MM.1S (cell line): ENCODE measurements at regions not wholly inside any gene's neighbourhood (a gene's known extent, or its start where the extent isn't known, plus 50 kb on each side); places are given as distances from the start of the nearest gene placed in this dataset.

ENCODE experiments used
- DNase-seq: peaks from one replicate; pipeline ENCODE4 v3.0.0-alpha.2; 2015
- H2AFZ ChIP-seq: fragments of 300-600 bp; sonication (generic); 2 replicates; pipeline ENCODE4 v1.6.0; 2016; ENCODE audit warnings: antibody characterized with exemption, low read length
- H3F3A ChIP-seq: fragments of 300-600 bp; sonication (generic); 2 replicates; pipeline ENCODE4 v1.6.1; 2016; ENCODE audit warnings: mild to moderate bottlenecking, antibody characterized with exemption, low read length, moderate library complexity, mixed read lengths; ENCODE audit not compliant: insufficient read depth
- H3K27ac ChIP-seq: fragments of 300-600 bp; sonication (generic); 2 replicates; pipeline ENCODE4 v1.5.1; 2016; ENCODE audit warnings: mild to moderate bottlenecking, low read length
- H3K27me3 ChIP-seq: fragments of 300-600 bp; sonication (generic); replicated peaks from 2 replicates; pipeline ENCODE4 v1.6.0; 2016; ENCODE audit warnings: low read length; ENCODE audit not compliant: insufficient read depth
- H3K36me3 ChIP-seq: fragments of 300-600 bp; sonication (generic); replicated peaks from 2 replicates; pipeline ENCODE4 v1.6.1; 2016; ENCODE audit warnings: mild to moderate bottlenecking, low read length, mixed read lengths; ENCODE audit not compliant: insufficient read depth
- H3K4me1 ChIP-seq: fragments of 300-600 bp; sonication (generic); 2 replicates; pipeline ENCODE4 v1.6.1; 2016; ENCODE audit warnings: low read length, mixed read lengths
- H3K4me2 ChIP-seq: fragments of 300-600 bp; sonication (generic); 2 replicates; pipeline ENCODE4 v1.6.0; 2016; ENCODE audit warnings: low read depth, low read length
- H3K4me3 ChIP-seq: fragments of 300-600 bp; sonication (generic); 2 replicates; pipeline ENCODE4 v1.5.1; 2016; ENCODE audit warnings: low read length, mixed read lengths
- H3K79me2 ChIP-seq: fragments of 300-600 bp; sonication (generic); 2 replicates; pipeline ENCODE4 v1.6.1; 2016; ENCODE audit warnings: mixed run types, low read length, mixed read lengths
- H3K9ac ChIP-seq: fragments of 300-600 bp; sonication (generic); 2 replicates; pipeline ENCODE4 v1.6.1; 2016; ENCODE audit warnings: low read length, mixed read lengths
- H3K9me2 ChIP-seq: fragments of 300-600 bp; sonication (generic); replicated peaks from 2 replicates; pipeline ENCODE4 v1.6.1; 2016; ENCODE audit warnings: mild to moderate bottlenecking, low read length, mixed read lengths; ENCODE audit not compliant: insufficient read depth
- H3K9me3 ChIP-seq: fragments of 300-600 bp; sonication (generic); replicated peaks from 2 replicates; pipeline ENCODE4 v1.6.1; 2016; ENCODE audit warnings: mild to moderate bottlenecking, low read length, mixed read lengths; ENCODE audit not compliant: insufficient read depth
- H4K20me1 ChIP-seq: fragments of 300-600 bp; sonication (generic); 2 replicates; pipeline ENCODE4 v1.6.1; 2016; ENCODE audit warnings: mild to moderate bottlenecking, low read length, moderate library complexity, mixed read lengths; ENCODE audit not compliant: insufficient read depth
- EZH2 ChIP-seq: fragments of 300-600 bp; sonication (generic); optimal IDR thresholded peaks from 2 replicates; pipeline ENCODE3; 2017; ENCODE audit warnings: low read depth, mild to moderate bottlenecking, antibody characterized with exemption, low read length, mixed read lengths
- EZH2phosphoT487 ChIP-seq: fragments of 300-600 bp; sonication (generic); IDR thresholded peaks from 2 replicates; pipeline ENCODE4 v1.6.1; 2018; ENCODE audit warnings: antibody characterized with exemption, low read length
- TF ChIP-seq, protein P1 (sequence below): fragments of 300-600 bp; sonication (generic); IDR thresholded peaks from 2 replicates; pipeline ENCODE4 v1.5.1; 2016; ENCODE audit warnings: antibody characterized with exemption, low read length, mixed read lengths

DNA sequence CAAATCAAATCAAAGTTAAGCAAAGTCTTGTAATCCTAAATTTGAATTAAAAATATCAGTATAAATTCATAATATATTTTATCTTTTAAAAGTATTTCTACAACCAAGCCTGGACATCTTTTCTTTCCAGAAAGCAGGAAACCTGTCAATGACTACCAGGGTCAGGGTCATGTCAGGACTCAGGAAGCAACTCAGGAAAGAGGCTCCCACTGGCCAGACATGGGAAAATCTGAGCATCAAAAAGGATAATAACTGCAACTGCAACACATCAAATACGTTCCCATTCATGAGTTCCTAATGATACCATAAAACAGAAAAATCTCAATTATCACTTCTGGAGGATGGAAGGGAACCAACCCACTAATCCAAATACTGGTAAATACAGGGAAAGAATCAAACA lies 76.0 kb upstream of the GALNT18 start:
- Histone ChIP-seq H4K20me1 (no peaks in the 10 kb centered on the region), H3K4me2 (no peak overlapping the region), H3K9me2 (no peaks in the 10 kb centered on the region), H3K27ac (no peak overlapping the region), H3F3A (no peaks in the 10 kb centered on the region), H3K4me1 (no peaks in the 10 kb centered on the region), H3K79me2 (no peaks in the 10 kb centered on the region), H3K27me3 (no peaks in the 10 kb centered on the region), H2AFZ (no peak overlapping the region), H3K9ac (no peak overlapping the region), H3K4me3 (no peak overlapping the region), H3K36me3 (no peaks in the 10 kb centered on the region), H3K9me3 (no peaks in the 10 kb centered on the region)
- DNase-seq = no peak
- TF ChIP-seq EZH2phosphoT487 (no peak), EZH2 (no peak)
- TF ChIP-seq, protein P1, sequence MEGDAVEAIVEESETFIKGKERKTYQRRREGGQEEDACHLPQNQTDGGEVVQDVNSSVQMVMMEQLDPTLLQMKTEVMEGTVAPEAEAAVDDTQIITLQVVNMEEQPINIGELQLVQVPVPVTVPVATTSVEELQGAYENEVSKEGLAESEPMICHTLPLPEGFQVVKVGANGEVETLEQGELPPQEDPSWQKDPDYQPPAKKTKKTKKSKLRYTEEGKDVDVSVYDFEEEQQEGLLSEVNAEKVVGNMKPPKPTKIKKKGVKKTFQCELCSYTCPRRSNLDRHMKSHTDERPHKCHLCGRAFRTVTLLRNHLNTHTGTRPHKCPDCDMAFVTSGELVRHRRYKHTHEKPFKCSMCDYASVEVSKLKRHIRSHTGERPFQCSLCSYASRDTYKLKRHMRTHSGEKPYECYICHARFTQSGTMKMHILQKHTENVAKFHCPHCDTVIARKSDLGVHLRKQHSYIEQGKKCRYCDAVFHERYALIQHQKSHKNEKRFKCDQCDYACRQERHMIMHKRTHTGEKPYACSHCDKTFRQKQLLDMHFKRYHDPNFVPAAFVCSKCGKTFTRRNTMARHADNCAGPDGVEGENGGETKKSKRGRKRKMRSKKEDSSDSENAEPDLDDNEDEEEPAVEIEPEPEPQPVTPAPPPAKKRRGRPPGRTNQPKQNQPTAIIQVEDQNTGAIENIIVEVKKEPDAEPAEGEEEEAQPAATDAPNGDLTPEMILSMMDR = no peak

DNA sequence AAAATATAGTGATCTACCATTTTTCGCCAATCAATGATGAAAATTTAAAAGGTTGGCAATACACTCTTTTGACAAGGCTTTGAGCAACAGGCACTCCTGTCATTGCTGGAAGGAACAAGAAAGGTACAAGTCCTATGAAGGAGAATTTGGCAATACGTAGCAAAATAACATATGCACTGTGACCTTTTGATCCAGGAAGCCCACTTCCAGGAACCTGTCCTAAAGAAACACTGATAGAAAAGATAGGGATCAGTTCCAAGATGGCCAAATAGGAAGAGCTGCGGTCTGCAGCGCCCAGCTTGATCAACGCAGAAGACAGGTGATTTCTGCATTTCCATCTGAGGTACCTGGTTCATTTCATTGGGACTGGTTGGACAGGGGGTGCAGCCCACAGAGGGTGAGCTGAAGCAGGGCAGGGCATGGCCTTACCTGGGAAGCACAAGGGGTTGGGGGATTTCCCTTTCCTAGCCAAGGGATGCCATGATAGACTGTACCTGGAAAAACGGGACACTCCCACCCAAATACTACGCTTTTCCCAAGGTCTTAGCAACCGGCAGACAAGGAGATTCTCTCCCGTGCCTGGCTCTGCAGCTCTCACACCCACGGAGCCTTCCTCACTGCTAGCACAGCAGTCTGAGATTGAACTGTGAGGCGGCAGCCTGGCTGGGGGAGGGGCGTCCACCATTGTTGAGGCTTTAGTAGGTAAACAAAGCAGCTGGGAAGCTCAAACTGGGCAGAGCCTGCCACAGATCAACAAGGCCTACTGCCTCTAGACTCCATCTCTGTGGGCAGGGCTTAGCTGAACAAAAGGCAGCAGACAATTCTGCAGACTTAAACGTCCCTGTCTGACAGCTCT lies 69.7 kb upstream of the GALNT18 start:
- no peaks in the 10 kb centered on the region for H3F3A ChIP-seq
- DNase-seq = no peak
- H3K4me1 ChIP-seq = no peaks in the 10 kb centered on the region
- H2AFZ ChIP-seq = no peak overlapping the region
- H3K9me3 ChIP-seq = no peaks in the 10 kb centered on the region
- H3K4me2 ChIP-seq = no peak overlapping the region
- H3K4me3 ChIP-seq = no peak overlapping the region
- no peak for TF ChIP-seq EZH2
- H3K27ac ChIP-seq = no peak overlapping the region
- no peak overlapping the region for H3K9ac ChIP-seq
- no peaks in the 10 kb centered on the region for H3K9me2 ChIP-seq
- no peaks in the 10 kb centered on the region for H3K36me3 ChIP-seq
- no peaks in the 10 kb centered on the region for H3K27me3 ChIP-seq
- H4K20me1 ChIP-seq = no peaks in the 10 kb centered on the region
- H3K79me2 ChIP-seq = no peaks in the 10 kb centered on the region

GRCh38 chr11:11681536-11681935 lies 59.7 kb upstream of the GALNT18 start:
- no peak overlapping the region for H2AFZ ChIP-seq
- H3K27ac ChIP-seq = no peak overlapping the region
- no peak for DNase-seq
- H3K4me3 ChIP-seq = no peak overlapping the region
- no peaks in the 10 kb centered on the region for H3K36me3 ChIP-seq
- H3K4me1 ChIP-seq = no peaks in the 10 kb centered on the region
- no peaks in the 10 kb centered on the region for H3F3A ChIP-seq
- H3K79me2 ChIP-seq = no peaks in the 10 kb centered on the region
- TF ChIP-seq EZH2 (no peak), EZH2phosphoT487 (no peak)
- TF ChIP-seq, protein P1 = no peak
- no peaks in the 10 kb centered on the region for H3K9me2 ChIP-seq
- no peaks in the 10 kb centered on the region for H3K9me3 ChIP-seq
- no peaks in the 10 kb centered on the region for H3K27me3 ChIP-seq
- no peak overlapping the region for H3K9ac ChIP-seq
- H3K4me2 ChIP-seq = no peak overlapping the region
- H4K20me1 ChIP-seq = no peaks in the 10 kb centered on the region

- Histone ChIP-seq H3K27me3 (no peaks in the 10 kb centered on the region), H2AFZ (no peak overlapping the region)
These were observed 56.0 kb upstream of the GALNT18 start for GRCh38 chr11:11677672-11678356.

More at GRCh38 chr11:11677672-11678356, 56.0 kb upstream of the GALNT18 start:
- Histone ChIP-seq H3K4me2 (no peak overlapping the region), H3F3A (no peaks in the 10 kb centered on the region), H3K4me3 (no peak overlapping the region), H3K79me2 (no peaks in the 10 kb centered on the region), H3K9me3 (no peaks in the 10 kb centered on the region), H4K20me1 (no peaks in the 10 kb centered on the region), H3K9ac (no peak overlapping the region), H3K27ac (no peak overlapping the region), H3K36me3 (no peaks in the 10 kb centered on the region), H3K9me2 (no peaks in the 10 kb centered on the region), H3K4me1 (no peaks in the 10 kb centered on the region)
- no peak for TF ChIP-seq EZH2phosphoT487
- TF ChIP-seq, protein P1 = no peak
- TF ChIP-seq EZH2 = no peak
- DNase-seq = no peak
